Stomach (tissue), 8 donors: ENCODE measurements at regions not wholly inside any gene's neighbourhood (a gene's known extent, or its start where the extent isn't known, plus 50 kb on each side); places are given as distances from the start of the nearest gene placed in this dataset.

ENCODE experiments used
- DNase-seq, 2 donors: peaks; one replicate each; pipeline versions ENCODE4 v3.0.0 to v3.0.0-alpha.2; 2013 to 2019
- H3K27ac ChIP-seq, 5 donors: fragments of 200-600 bp in 4 of 5; sonication (generic) in 4 of 5; one replicate each; pipeline ENCODE4 v1.5.1; 2013 to 2019; ENCODE audit warnings: mild to moderate bottlenecking in 1 of 5, moderate library complexity in 1 of 5
- H3K27me3 ChIP-seq, 3 donors: fragments of 200-600 bp; sonication (generic); one replicate each; pipeline ENCODE4 v1.5.1; 2017 to 2019; ENCODE audit warnings: mixed run types in 1 of 3
- H3K36me3 ChIP-seq, 4 donors: fragments of 200-600 bp; sonication (generic); 1 replicate in 3 of 4; 2 replicates in 1 of 4; pipeline ENCODE4 v1.5.1; 2016 to 2019
- H3K4me1 ChIP-seq, 4 donors: fragments of 200-600 bp; sonication (generic); one replicate each; pipeline ENCODE4 v1.5.1; 2016 to 2019
- H3K4me3 ChIP-seq, 4 donors: fragments of 200-600 bp; sonication (generic) in 3 of 4; one replicate each; pipeline ENCODE4 v1.5.1; 2016 to 2019; ENCODE audit warnings: mild to moderate bottlenecking in 1 of 4
- H3K9me3 ChIP-seq, 4 donors: fragments of 200-600 bp; sonication (generic); one replicate each; pipeline ENCODE4 v1.5.1; 2016 to 2019
- EP300 ChIP-seq: sonication (generic); formaldehyde crosslinking; IDR thresholded peaks from one replicate; pipeline ENCODE4 v1.6.1; 2017; ENCODE audit warnings: antibody characterized with exemption
- POLR2A ChIP-seq, 4 donors: fragments of 450-650 bp; IDR thresholded peaks; one replicate each; pipeline ENCODE4 v1.6.1; 2016; ENCODE audit warnings: antibody characterized with exemption in 4 of 4, control low read depth in 2 of 4, mild to moderate bottlenecking in 1 of 4, moderate library complexity in 1 of 4
- POLR2AphosphoS5 ChIP-seq, 3 donors: sonication (generic); formaldehyde crosslinking; IDR thresholded peaks; one replicate each; pipeline ENCODE4 v1.6.1; 2016; ENCODE audit warnings: antibody characterized with exemption in 3 of 3
- WGBS, 5 donors: extraction: QIAGEN DNeasy Blood & Tissue Kit in 3 of 5; methylation state at CpG; one replicate each; pipeline versions ENCODE4 v1.1.5 to v1.1.7; 2013 to 2018; 5-methylcytosine and 5-hydroxymethylcytosine counted together
- intact Hi-C: fragments of 100-400 bp; cut with DNase I; formaldehyde crosslinking; loops from one replicate; pipeline ENCODE4 v1.15.1; 2023; ENCODE audit warnings: low total_unique reads
- TF ChIP-seq, protein P1 (sequence below), 7 experiments: fragments of 450-650 bp in 4 of 7; fragments of 200-600 bp in 3 of 7; sonication (generic) in 3 of 7; IDR thresholded peaks; one replicate each; pipeline ENCODE4 v1.5.1; 2016 to 2019; ENCODE audit warnings: antibody characterized with exemption in 7 of 7, control low read depth in 2 of 7, mild to moderate bottlenecking in 1 of 7
- donor health status: healthy with polysubstance abuse.
- donor health status: Bipolar disorder and iron deficiency.
- donor health status: healthy.

DNA sequence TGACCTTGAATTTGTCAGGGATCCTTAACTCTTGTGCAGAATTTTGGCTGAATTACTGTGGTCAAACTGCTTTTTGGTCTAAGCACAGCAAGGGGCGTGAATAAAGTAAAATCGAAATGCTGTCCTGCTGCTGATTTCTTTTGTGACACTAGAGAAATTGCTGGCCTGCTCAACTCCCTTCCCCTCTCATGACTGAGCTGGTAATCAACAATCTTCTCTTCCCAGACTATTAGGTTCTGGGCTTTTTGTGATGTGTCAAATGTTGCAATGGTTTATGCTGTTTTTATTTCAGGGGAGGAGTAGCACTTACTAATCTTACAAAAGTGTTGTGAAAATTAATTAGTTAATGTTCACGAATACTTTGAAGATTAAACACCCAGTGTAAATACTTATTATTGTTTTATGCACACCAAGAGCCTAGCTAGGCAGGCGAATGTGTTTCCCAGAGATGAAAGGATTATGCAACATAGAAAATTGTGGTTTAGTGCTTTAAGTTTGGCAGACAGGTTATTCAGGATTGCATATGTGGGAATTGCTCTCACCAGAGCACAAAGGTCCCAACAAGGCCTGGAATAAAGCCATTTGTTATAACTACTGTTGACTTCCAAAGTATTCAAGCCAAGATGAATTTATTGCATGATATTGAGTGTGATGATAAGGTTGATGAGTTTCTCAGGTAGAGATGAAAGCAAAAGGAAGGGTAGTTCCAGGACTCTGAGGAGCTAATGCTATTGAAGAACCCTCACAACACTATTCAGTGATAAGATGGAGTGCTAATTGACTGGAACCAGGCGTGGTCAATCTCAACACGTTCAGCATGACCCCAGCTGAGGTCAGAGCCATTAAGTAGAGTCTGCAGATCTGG is 280.7 kb upstream of the ZNF608 start:
- no peak overlapping the region for H3K4me3 ChIP-seq
- peak overlapping the region in 1 of 5 donors; percentile 42 for H3K27ac ChIP-seq
- H3K4me1 ChIP-seq: peaks cover 0 to 16% (median 7%) of the 10 kb centered on the region in 4 donors
- H3K9me3 ChIP-seq: no peaks in the 10 kb centered on the region
- no peaks in the 10 kb centered on the region for H3K36me3 ChIP-seq
- no peaks in the 10 kb centered on the region for H3K27me3 ChIP-seq
- TF ChIP-seq POLR2AphosphoS5 (IDR thresholded peaks at IDR 0.05): peak in 2 of 3 donors; percentile 22 to 38
- TF ChIP-seq, protein P1, sequence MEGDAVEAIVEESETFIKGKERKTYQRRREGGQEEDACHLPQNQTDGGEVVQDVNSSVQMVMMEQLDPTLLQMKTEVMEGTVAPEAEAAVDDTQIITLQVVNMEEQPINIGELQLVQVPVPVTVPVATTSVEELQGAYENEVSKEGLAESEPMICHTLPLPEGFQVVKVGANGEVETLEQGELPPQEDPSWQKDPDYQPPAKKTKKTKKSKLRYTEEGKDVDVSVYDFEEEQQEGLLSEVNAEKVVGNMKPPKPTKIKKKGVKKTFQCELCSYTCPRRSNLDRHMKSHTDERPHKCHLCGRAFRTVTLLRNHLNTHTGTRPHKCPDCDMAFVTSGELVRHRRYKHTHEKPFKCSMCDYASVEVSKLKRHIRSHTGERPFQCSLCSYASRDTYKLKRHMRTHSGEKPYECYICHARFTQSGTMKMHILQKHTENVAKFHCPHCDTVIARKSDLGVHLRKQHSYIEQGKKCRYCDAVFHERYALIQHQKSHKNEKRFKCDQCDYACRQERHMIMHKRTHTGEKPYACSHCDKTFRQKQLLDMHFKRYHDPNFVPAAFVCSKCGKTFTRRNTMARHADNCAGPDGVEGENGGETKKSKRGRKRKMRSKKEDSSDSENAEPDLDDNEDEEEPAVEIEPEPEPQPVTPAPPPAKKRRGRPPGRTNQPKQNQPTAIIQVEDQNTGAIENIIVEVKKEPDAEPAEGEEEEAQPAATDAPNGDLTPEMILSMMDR (IDR thresholded peaks at IDR 0.05): no peak
- peak; percentile 37 to 77 for DNase-seq
- 31 to 65% (median 40%) methylated on average over 6 of the region's 6 CpGs for WGBS, 5 donors
- intact Hi-C loops: no loop called here

DNA sequence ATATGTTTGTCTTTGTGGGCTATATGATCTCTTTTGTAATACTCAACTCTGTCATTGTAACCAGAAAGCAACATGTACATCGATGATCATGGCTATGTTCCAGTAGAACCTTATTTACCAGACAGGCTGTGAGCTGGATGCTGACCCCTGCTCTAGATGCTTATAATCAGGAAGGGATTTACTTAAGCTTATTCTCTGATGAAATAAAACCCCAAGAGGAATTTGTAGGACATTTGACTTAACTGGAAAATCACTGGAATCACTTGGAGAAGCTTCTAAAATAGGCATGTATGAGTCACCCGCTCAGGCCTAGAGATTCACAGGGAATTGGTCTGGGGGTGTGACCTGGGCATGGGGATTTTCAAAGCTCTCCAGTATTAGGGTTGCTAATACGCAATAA is 285.8 kb upstream of the ZNF608 start:
- intact Hi-C loops: no loop called here
- no peaks in the 10 kb centered on the region for H3K27me3 ChIP-seq
- no peak overlapping the region for H3K27ac ChIP-seq
- DNase-seq: no peak
- H3K9me3 ChIP-seq: no peaks in the 10 kb centered on the region
- 67 to 72% (median 69%) methylated on average over 3 of the region's 3 CpGs for WGBS, 5 donors
- H3K36me3 ChIP-seq: no peaks in the 10 kb centered on the region
- H3K4me3 ChIP-seq: no peak overlapping the region
- TF ChIP-seq, protein P1 (IDR thresholded peaks at IDR 0.05): no peak
- TF ChIP-seq POLR2AphosphoS5 (IDR thresholded peaks at IDR 0.05) (no peak), POLR2A (IDR thresholded peaks at IDR 0.05) (no peak), EP300 (no peak)
- peaks cover 0 to 14% (median 3%) of the 10 kb centered on the region in 4 donors for H3K4me1 ChIP-seq

DNA sequence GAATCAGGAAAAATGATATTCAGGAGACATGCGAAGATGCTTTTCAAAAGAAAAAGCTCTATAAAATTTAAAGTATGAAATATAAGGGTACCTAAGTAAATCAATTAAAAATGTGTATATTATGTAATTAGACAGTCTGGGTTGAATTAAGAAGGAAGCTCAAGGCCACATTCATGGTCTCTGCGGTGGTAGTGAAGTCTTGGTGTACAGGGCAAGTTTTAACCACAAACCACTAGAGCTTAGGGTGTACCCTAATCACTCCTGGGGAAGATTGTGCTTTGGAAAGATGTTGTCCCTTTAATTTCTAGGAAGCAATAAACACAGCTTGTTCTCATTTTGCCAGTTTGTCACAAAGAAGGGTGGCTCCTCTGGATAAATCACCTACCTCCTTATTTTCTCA is 287.2 kb upstream of the ZNF608 start:
- H3K27ac ChIP-seq: no peak overlapping the region
- no peak for DNase-seq
- intact Hi-C loops: no loop called here
- no peak overlapping the region for H3K4me3 ChIP-seq
- H3K9me3 ChIP-seq: no peaks in the 10 kb centered on the region
- 85 to 93% (median 89%) methylated on average over 2 of the region's 2 CpGs for WGBS, 5 donors
- H3K4me1 ChIP-seq: peaks cover 0 to 7% (median 0%) of the 10 kb centered on the region in 4 donors
- TF ChIP-seq POLR2A (IDR thresholded peaks at IDR 0.05) (no peak), EP300 (no peak), POLR2AphosphoS5 (IDR thresholded peaks at IDR 0.05) (no peak)
- TF ChIP-seq, protein P1 (IDR thresholded peaks at IDR 0.05): no peak
- H3K27me3 ChIP-seq: no peaks in the 10 kb centered on the region
- H3K36me3 ChIP-seq: no peaks in the 10 kb centered on the region

DNA sequence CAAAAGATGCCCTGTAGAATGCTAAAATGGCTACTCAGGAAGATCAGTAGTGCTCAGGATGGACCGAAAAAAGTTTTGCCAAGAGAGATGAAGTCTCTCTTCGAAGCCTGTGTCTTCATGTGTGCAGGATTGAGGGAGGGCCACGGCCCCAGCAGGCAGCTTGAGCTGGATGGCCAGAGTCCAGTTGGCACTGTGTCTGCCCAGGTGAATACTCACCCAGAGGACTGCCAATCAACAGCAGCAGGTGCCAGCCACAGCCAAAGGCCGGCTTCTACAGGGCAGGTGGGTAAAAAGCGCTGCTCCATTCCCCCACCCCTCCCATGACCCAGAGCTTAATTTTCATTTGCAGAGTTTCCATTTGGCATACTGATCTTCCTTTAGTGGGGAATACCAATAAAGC is 287.9 kb upstream of the ZNF608 start:
- 42 to 76% (median 48%) methylated on average over 5 of the region's 5 CpGs for WGBS, 5 donors
- H3K27me3 ChIP-seq: no peaks in the 10 kb centered on the region
- H3K36me3 ChIP-seq: no peaks in the 10 kb centered on the region
- intact Hi-C loops: no loop called here
- peaks cover 0 to 7% (median 0%) of the 10 kb centered on the region in 4 donors for H3K4me1 ChIP-seq
- H3K27ac ChIP-seq: no peak overlapping the region
- TF ChIP-seq POLR2AphosphoS5 (IDR thresholded peaks at IDR 0.05) (no peak), EP300 (no peak), POLR2A (IDR thresholded peaks at IDR 0.05) (no peak)
- TF ChIP-seq, protein P1 (IDR thresholded peaks at IDR 0.05): no peak
- DNase-seq: peak in 1 of 2 donors; percentile 91
- H3K9me3 ChIP-seq: no peaks in the 10 kb centered on the region
- H3K4me3 ChIP-seq: no peak overlapping the region
